ENCODE measurements at regions not wholly inside any gene's neighbourhood (a gene's known extent, or its start where the extent isn't known, plus 50 kb on each side); places are given as distances from the start of the nearest gene placed in this dataset.
"Not testable (repeated sequence)": the region's sequence is repeated elsewhere in the genome, so short reads cannot be mapped to it uniquely, and the experiment has no call there.

DNA sequence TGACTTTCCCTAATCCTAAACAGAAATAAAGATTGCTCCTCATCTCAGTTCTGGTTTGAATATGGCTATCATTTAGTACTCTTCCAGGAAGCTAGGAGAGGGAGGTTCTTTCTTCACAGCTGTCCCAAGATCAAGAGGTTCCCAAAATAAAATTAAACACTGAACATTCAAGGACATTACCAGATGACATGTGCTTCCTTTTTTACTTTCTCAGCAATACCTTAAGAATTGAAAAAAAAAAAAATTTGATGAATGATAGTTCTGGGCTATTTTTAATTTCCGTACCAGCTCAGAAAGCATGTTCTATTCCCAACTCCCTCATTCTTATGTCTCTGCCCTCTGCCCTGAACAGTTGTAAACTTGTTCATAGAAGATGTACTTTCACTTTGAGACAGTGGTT, 61.7 kb upstream of the MYL1 start:
- H3K4me3 ChIP-seq = no peak overlapping the region
- H3K36me3 ChIP-seq = no peaks in the 10 kb centered on the region
- DNase-seq = no peak
- H3K9me3 ChIP-seq = no peaks in the 10 kb centered on the region
- no peaks in the 10 kb centered on the region for H3K27me3 ChIP-seq

GRCh38 chr2:210370562-210370961, 55.6 kb upstream of the MYL1 start:
- no peaks in the 10 kb centered on the region for H3K27me3 ChIP-seq
- H3K9me3 ChIP-seq = no peaks in the 10 kb centered on the region
- no peak overlapping the region for H3K4me3 ChIP-seq
- no peak for DNase-seq
- H3K36me3 ChIP-seq = no peaks in the 10 kb centered on the region

DNA sequence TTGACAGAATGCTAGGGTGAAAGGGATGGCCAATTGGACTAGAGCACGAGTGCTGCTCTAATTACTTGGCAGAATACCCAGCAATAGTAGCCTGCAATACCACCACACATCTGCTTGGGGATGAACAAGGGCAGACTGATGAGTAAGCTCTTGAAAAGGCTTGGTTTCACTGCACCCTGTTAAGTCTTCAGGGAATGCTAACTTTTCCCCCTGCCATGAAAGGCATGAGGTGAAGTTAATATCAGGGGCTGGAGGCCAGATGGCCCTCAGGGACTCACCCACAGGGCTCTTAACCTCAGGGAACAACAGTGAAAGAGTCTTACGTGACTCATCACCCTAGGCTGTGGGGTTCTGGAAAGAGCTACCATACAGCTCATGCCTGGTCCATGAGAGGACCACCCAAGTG, 51.7 kb upstream of the MYL1 start:
- peak; percentile 1 for DNase-seq
- no peaks in the 10 kb centered on the region for H3K36me3 ChIP-seq
- H3K4me3 ChIP-seq = no peak overlapping the region
- no peaks in the 10 kb centered on the region for H3K27me3 ChIP-seq
- no peaks in the 10 kb centered on the region for H3K9me3 ChIP-seq

DNA sequence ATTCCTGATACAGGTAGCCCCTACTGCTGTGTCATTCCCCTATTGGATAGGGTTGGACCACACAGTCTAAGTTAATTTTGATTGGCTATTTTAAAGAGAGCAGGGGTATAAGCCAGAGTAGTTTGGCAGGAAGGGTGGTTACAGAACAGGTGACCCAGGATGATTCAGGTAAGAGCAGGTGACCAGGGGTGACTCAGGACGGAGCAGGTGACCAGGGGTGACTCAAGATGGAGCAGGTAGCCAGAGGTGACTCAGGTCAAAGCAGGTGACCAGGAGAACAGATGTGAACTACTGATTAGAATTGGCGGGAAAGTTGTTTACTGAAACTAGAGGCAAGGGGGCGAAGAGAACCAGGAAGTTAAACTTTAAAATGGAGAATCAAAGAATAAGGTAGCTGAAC, 50.5 kb upstream of the MYL1 start:
- not testable (repeated sequence) for H3K9me3 ChIP-seq, DNase-seq, H3K36me3 ChIP-seq, H3K4me3 ChIP-seq, H3K27me3 ChIP-seq
